ENCODE measurements at regions not wholly inside any gene's neighbourhood (a gene's known extent, or its start where the extent isn't known, plus 50 kb on each side); places are given as distances from the start of the nearest gene placed in this dataset.

GRCh38 chr16:79492036-79492435 lies 108.5 kb downstream of the MAF start:
- no peak overlapping the region for H2AFZ ChIP-seq (ENCODE audit: low read depth, low read length)
- WGBS (ENCODE audit: insufficient coverage, low coverage, missing lambda C conversion rate), result 0% methylated on average over 10 of the region's 10 CpGs
- no peak overlapping the region for H3K4me3 ChIP-seq
- POLR2A ChIA-PET, result no interaction called here
- in situ Hi-C loops (cut with MboI) (no loop called here), intact Hi-C loops (cut with micrococcal nuclease) (no loop called here)
- no peaks in the 10 kb centered on the region for H3K9me3 ChIP-seq (replicated peaks; ENCODE audit: control insufficient read depth, insufficient read depth, low read depth, low read length)
- CTCF ChIA-PET (ENCODE audit: low intra/inter-chr PET ratio), result no interaction called here
- H3K9ac ChIP-seq (ENCODE audit: insufficient read depth in 1 of 2, low read depth in 2 of 2, low read length in 2 of 2), result no peak overlapping the region
- BruUV-seq (replicated peaks), result no TSS peak
- H3K4me2 ChIP-seq (ENCODE audit: insufficient read depth, low read length), result no peak overlapping the region
- H3K36me3 ChIP-seq (ENCODE audit: control insufficient read depth, insufficient read depth, low read length), result no peaks in the 10 kb centered on the region
- H3K27me3 ChIP-seq (ENCODE audit: control insufficient read depth in 2 of 2, insufficient read depth in 2 of 2, low read length in 2 of 2), result peaks cover 5 to 12% of the 10 kb centered on the region in 2 experiments; a peak in 3 of 5 replicates
- H4K20me1 ChIP-seq (replicated peaks; ENCODE audit: control insufficient read depth, insufficient read depth, low read length), result no peaks in the 10 kb centered on the region
- no peak overlapping the region for H3K27ac ChIP-seq (ENCODE audit: extremely low read depth, low read depth, low read length)
- ATAC-seq (no peak), FAIRE-seq (no peak), DNase-seq (ENCODE audit: extremely low read depth in 1 of 4, low spot score in 3 of 4) (no peak)
- TF ChIP-seq PURB (CRISPR knock-in tag; IDR thresholded peaks at IDR 0.05; ENCODE audit: low read depth) (no peak), SMAD2 (IDR thresholded peaks at IDR 0.05; ENCODE audit: low read depth, low read length) (no peak), POLR2AphosphoS5 (IDR thresholded peaks at IDR 0.05; ENCODE audit: control insufficient read depth, insufficient read depth, low read depth, low read length) (no peak), E2F4 (CRISPR knock-in tag; IDR thresholded peaks at IDR 0.05; ENCODE audit: low read depth) (no peak), ZNF511 (CRISPR knock-in tag; IDR thresholded peaks at IDR 0.05) (no peak), ZBTB49 (CRISPR knock-in tag; IDR thresholded peaks at IDR 0.05; ENCODE audit: borderline replicate concordance) (no peak), PHF20 (IDR thresholded peaks at IDR 0.05; ENCODE audit: partially characterized antibody) (no peak), ELF4 (CRISPR knock-in tag; IDR thresholded peaks at IDR 0.05) (no peak), ZNF764 (CRISPR knock-in tag; IDR thresholded peaks at IDR 0.05; ENCODE audit: low read depth) (no peak), HDGF (IDR thresholded peaks at IDR 0.05) (no peak), ZNF507 (tag; conservative IDR thresholded peaks at IDR 0.05) (no peak), MAZ (CRISPR knock-in tag; conservative IDR thresholded peaks at IDR 0.05 in 1 of 2, IDR thresholded peaks at IDR 0.05 in 1 of 2) (no peak), KHSRP (IDR thresholded peaks at IDR 0.05) (no peak), ARID3A (IDR thresholded peaks at IDR 0.05; ENCODE audit: borderline replicate concordance, low read depth, low read length) (no peak), GATA2 (CRISPR knock-in tag; IDR thresholded peaks at IDR 0.05) (no peak), ZNF583 (CRISPR knock-in tag; IDR thresholded peaks at IDR 0.05) (no peak), CCNT2 (IDR thresholded peaks at IDR 0.05; ENCODE audit: borderline replicate concordance, extremely low read depth, insufficient read length, low read depth, low read length) (no peak), ZNF584 (CRISPR knock-in tag; IDR thresholded peaks at IDR 0.05; ENCODE audit: low read depth) (no peak)
- no peaks in the 10 kb centered on the region for H3K9me1 ChIP-seq (ENCODE audit: control insufficient read depth, insufficient read depth, low read length)
- H3K79me2 ChIP-seq (ENCODE audit: control insufficient read depth, insufficient read depth, low read length), result no peaks in the 10 kb centered on the region
- H3K4me1 ChIP-seq (replicated peaks in 1 of 2; ENCODE audit: control insufficient read depth in 2 of 2, insufficient read depth in 2 of 2, low read length in 2 of 2), result no peaks in the 10 kb centered on the region
